ENCODE measurements at regions not wholly inside any gene's neighbourhood (a gene's known extent, or its start where the extent isn't known, plus 50 kb on each side); places are given as distances from the start of the nearest gene placed in this dataset.

GRCh38 chr4:120211408-120212015 is 144.9 kb upstream of the MAD2L1 start:
- no peaks in the 10 kb centered on the region for H3K9me1 ChIP-seq (ENCODE audit: control insufficient read depth, extremely low read depth, insufficient read depth, low read length)
- DNase-seq (ENCODE audit: low read depth, low spot score) (no peak), FAIRE-seq (no peak)
- no peaks in the 10 kb centered on the region for H3K79me2 ChIP-seq (ENCODE audit: control insufficient read depth, insufficient read depth, low read length)
- no peaks in the 10 kb centered on the region for H3K36me3 ChIP-seq (ENCODE audit: control insufficient read depth in 2 of 2, extremely low read depth in 1 of 2, insufficient read depth in 2 of 2, low read length in 2 of 2)
- no peaks in the 10 kb centered on the region for H3K9me3 ChIP-seq (ENCODE audit: control insufficient read depth, low read depth, low read length)
- H4K20me1 ChIP-seq (ENCODE audit: control insufficient read depth, extremely low read depth, insufficient read depth, low read length), result no peaks in the 10 kb centered on the region
- no peak overlapping the region for H3K4me3 ChIP-seq (ENCODE audit: control insufficient read depth in 2 of 3, extremely low read depth in 1 of 3, insufficient read depth in 2 of 3, low read depth in 1 of 3, low read length in 3 of 3)
- H3K4me2 ChIP-seq (ENCODE audit: control insufficient read depth, extremely low read depth, insufficient read depth, low read depth, low read length), result no peak overlapping the region
- no peak overlapping the region for H3K27ac ChIP-seq (ENCODE audit: control insufficient read depth, insufficient read depth, low read length)
- no peak overlapping the region for H2AFZ ChIP-seq (ENCODE audit: control insufficient read depth, low read length)
- no peaks in the 10 kb centered on the region for H3K27me3 ChIP-seq (ENCODE audit: control insufficient read depth, extremely low read depth, insufficient read depth, low read length)
- no peaks in the 10 kb centered on the region for H3K4me1 ChIP-seq (ENCODE audit: control insufficient read depth, extremely low read depth, insufficient read depth, low read length)
- TF ChIP-seq CTCF (optimal IDR thresholded peaks at IDR 0.05 in 1 of 3, IDR thresholded peaks at IDR 0.05 in 1 of 3, conservative IDR thresholded peaks at IDR 0.05 in 1 of 3; ENCODE audit: extremely low read depth in 1 of 3, insufficient read depth in 2 of 3, low read length in 3 of 3) (no peak), EZH2 (IDR thresholded peaks at IDR 0.05; ENCODE audit: low read length) (no peak)
- dilution Hi-C loops (cut with MboI; ENCODE audit: extremely low pct_ligation_motif_present, low sequenced_read_pairs), result no loop called here
- no peak overlapping the region for H3K9ac ChIP-seq (ENCODE audit: control insufficient read depth, extremely low read depth, insufficient read depth, low read length)

- Histone ChIP-seq H3K79me2 (ENCODE audit: control insufficient read depth, insufficient read depth, low read length) (no peaks in the 10 kb centered on the region), H3K9me1 (ENCODE audit: control insufficient read depth, extremely low read depth, insufficient read depth, low read length) (no peaks in the 10 kb centered on the region), H3K9me3 (ENCODE audit: control insufficient read depth, low read depth, low read length) (no peaks in the 10 kb centered on the region), H3K27me3 (ENCODE audit: control insufficient read depth, extremely low read depth, insufficient read depth, low read length) (no peaks in the 10 kb centered on the region), H3K4me2 (ENCODE audit: control insufficient read depth, extremely low read depth, insufficient read depth, low read depth, low read length) (no peak overlapping the region), H3K36me3 (ENCODE audit: control insufficient read depth in 2 of 2, extremely low read depth in 1 of 2, insufficient read depth in 2 of 2, low read length in 2 of 2) (no peaks in the 10 kb centered on the region), H2AFZ (ENCODE audit: control insufficient read depth, low read length) (no peak overlapping the region), H3K9ac (ENCODE audit: control insufficient read depth, extremely low read depth, insufficient read depth, low read length) (no peak overlapping the region), H3K27ac (ENCODE audit: control insufficient read depth, insufficient read depth, low read length) (no peak overlapping the region), H3K4me3 (ENCODE audit: control insufficient read depth in 2 of 3, extremely low read depth in 1 of 3, insufficient read depth in 2 of 3, low read depth in 1 of 3, low read length in 3 of 3) (no peak overlapping the region), H4K20me1 (ENCODE audit: control insufficient read depth, extremely low read depth, insufficient read depth, low read length) (no peaks in the 10 kb centered on the region), H3K4me1 (ENCODE audit: control insufficient read depth, extremely low read depth, insufficient read depth, low read length) (no peaks in the 10 kb centered on the region)
- FAIRE-seq, result no peak
- TF ChIP-seq EZH2 (IDR thresholded peaks at IDR 0.05; ENCODE audit: low read length) (no peak), CTCF (optimal IDR thresholded peaks at IDR 0.05 in 1 of 3, IDR thresholded peaks at IDR 0.05 in 1 of 3, conservative IDR thresholded peaks at IDR 0.05 in 1 of 3; ENCODE audit: extremely low read depth in 1 of 3, insufficient read depth in 2 of 3, low read length in 3 of 3) (no peak)
- dilution Hi-C loops (cut with MboI; ENCODE audit: extremely low pct_ligation_motif_present, low sequenced_read_pairs), result no loop called here
- no peak for DNase-seq (ENCODE audit: low read depth, low spot score)
Observed at GRCh38 chr4:120209706-120210105, 143.1 kb upstream of the MAD2L1 start.
